HAP-1 (cell line): ENCODE measurements at regions not wholly inside any gene's neighbourhood (a gene's known extent, or its start where the extent isn't known, plus 50 kb on each side); places are given as distances from the start of the nearest gene placed in this dataset.

Experiments
- DNase-seq, 2 experiments: peaks; one replicate each; pipeline ENCODE4 v3.0.0-alpha.2; 2016 to 2020; ENCODE audit warnings: low spot score in 2 of 2
- H3K27me3 ChIP-seq: fragments of 250-450 bp; sonication (Bioruptor Pico); 2 replicates; pipeline ENCODE4 v1.5.1; 2020; ENCODE audit warnings: low read depth, mild to moderate bottlenecking, moderate library complexity
- H3K36me3 ChIP-seq: fragments of 250-450 bp; sonication (Bioruptor Pico); replicated peaks from 2 replicates; pipeline ENCODE4 v1.5.1; 2020; ENCODE audit warnings: mild to moderate bottlenecking
- H3K4me1 ChIP-seq: fragments of 250-450 bp; sonication (Bioruptor Pico); 2 replicates; pipeline ENCODE4 v1.5.1; 2020; ENCODE audit warnings: mild to moderate bottlenecking
- H3K4me3 ChIP-seq: fragments of 250-450 bp; sonication (Bioruptor Pico); 2 replicates; pipeline ENCODE4 v1.5.1; 2020; ENCODE audit warnings: mild to moderate bottlenecking, moderate library complexity
- H3K9me3 ChIP-seq: fragments of 250-450 bp; sonication (Bioruptor Pico); 2 replicates; pipeline ENCODE4 v1.5.1; 2020; ENCODE audit warnings: mild to moderate bottlenecking, moderate library complexity
- in situ Hi-C: fragments of 300-500 bp; cut with MboI; formaldehyde crosslinking; loops from 3 replicates; pipeline ENCODE4 v1.14.3; 2020; ENCODE audit warnings: low sequenced_read_pairs, inconsistent platforms, mixed read lengths

DNA sequence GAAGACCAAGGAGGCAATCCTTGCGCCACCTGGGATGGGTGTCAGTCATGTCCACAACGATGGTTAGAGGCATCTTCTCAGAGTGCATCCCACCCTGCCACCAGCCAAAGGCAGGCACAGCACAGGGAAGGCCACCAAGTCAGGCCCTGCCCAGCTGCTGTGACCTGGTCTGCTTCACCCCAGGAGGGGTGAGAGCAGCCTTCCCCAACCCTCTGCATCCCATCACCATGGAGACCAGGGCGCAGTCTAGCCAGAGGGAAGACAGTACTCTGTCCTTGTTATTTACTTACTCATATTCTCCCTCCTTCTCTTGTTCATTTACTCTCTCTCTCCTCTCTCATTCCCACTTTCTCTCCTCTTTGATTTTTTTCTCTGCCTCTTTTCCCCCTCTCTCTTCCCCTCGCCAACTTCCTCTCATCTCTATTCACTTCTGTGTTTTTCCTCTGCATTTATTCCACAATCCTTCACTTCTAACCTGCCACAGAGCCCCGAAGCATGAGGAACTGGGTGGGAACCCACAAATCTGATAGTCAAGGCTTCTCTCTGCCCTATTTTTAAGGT lies 749.4 kb downstream of the UQCRFS1 start:
- in situ Hi-C loops, result no loop called here
- DNase-seq, result no peak
- Histone ChIP-seq H3K36me3 (no peaks in the 10 kb centered on the region), H3K4me3 (no peak overlapping the region), H3K9me3 (no peaks in the 10 kb centered on the region), H3K4me1 (no peaks in the 10 kb centered on the region), H3K27me3 (no peaks in the 10 kb centered on the region)

DNA sequence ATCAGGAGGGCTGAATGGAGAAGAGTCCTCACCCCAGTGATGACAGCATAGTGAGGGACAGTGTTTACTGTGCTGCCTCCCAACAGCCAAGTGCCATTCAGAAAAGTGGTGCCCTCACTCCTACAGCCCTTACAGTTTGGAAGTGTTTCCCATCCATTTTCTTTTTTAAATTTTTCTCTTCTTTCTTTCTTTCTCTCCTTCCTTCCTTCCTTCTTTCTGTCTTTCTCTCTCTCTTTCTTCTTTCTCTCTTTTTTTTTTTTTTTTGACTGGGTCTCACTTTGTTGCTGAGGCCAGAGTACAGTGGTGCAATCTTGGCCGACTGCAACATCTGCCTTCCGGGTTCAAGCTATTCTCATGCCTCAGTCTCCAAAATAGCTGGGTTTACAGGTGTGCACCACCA lies 755.3 kb downstream of the UQCRFS1 start:
- no peak for DNase-seq
- Histone ChIP-seq H3K27me3 (no peaks in the 10 kb centered on the region), H3K4me3 (no peak overlapping the region), H3K9me3 (peaks cover 2% of the 10 kb centered on the region; the same call in 1 of the 2 replicates), H3K4me1 (no peaks in the 10 kb centered on the region), H3K36me3 (no peaks in the 10 kb centered on the region)
- in situ Hi-C loops, result no loop called here

DNA sequence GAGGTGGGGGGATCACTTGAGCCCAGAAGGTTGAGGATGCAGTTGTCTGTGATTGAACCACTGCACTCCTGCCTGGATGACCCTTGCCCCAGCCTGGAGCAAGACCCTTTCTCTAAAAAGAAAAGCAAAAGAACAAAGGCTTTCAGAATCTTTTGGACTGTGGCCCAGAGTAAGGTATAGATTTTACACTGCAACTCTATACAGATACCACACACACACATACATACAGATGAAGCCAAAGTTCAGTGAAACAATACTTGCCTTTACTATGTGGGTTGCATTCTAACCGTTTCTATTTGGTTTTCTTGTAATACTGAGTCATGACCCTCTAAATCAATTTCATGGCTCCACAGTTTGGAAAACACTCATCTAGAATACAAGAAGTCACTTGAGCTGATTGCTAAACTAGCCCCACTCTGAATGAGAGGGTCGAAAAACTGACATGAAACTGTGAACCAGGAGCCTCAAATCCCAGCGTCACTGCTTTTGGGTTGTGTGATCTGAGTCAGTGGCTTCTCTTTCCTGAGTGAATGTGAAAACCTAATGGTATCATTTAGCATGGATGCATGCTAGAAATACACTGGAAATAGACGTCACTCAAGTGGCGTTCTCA lies 756.1 kb downstream of the UQCRFS1 start:
- Histone ChIP-seq H3K9me3 (peaks cover 2% of the 10 kb centered on the region; the same call in 1 of the 2 replicates), H3K4me1 (no peaks in the 10 kb centered on the region), H3K4me3 (no peak overlapping the region), H3K27me3 (no peaks in the 10 kb centered on the region), H3K36me3 (no peaks in the 10 kb centered on the region)
- in situ Hi-C loops, result no loop called here
- DNase-seq, result no peak

DNA sequence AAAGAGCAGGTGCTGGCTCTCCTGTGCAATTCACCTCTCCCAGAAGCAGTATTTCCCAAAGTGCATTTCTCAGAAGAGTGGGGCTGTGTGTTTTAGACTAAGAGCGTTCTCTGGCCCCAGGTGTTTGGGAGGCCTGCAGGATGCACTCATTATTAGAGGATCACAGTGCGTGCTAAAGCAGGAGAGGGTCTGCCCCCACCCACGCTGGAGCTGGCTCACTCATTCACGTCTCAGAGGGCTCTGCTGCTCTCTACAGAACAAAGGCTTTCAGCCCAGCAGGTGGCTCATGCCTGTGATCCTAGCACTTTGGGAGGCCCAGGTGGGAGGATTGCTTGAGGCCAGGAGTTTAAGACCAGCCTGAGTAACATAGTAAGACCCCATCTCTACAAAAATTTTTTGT lies 756.7 kb downstream of the UQCRFS1 start:
- Histone ChIP-seq H3K4me1 (no peaks in the 10 kb centered on the region), H3K36me3 (no peaks in the 10 kb centered on the region), H3K4me3 (no peak overlapping the region), H3K9me3 (peaks cover 2% of the 10 kb centered on the region; the same call in 1 of the 2 replicates), H3K27me3 (no peaks in the 10 kb centered on the region)
- in situ Hi-C loops, result no loop called here
- DNase-seq, result no peak

DNA sequence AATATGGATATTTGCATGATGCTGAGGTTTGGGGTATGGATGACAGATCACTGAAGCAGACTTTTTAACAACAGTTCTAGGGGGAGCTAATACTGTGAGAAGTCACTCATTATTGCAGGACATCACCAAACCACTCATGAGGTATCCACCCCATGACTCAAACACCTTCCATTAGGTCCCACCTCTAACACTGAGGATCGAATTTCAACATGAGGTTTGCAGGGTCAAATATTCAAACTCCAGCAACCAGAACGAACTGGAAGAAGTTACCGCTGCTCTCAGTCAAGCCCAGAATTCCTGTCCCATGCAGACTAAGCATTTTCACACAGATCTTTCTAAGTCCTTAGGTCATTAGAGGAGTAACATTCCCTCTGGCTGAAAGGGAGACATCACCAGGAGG lies 758.9 kb downstream of the UQCRFS1 start:
- Histone ChIP-seq H3K9me3 (peaks cover 2% of the 10 kb centered on the region; the same call in 1 of the 2 replicates), H3K4me1 (no peaks in the 10 kb centered on the region), H3K4me3 (no peak overlapping the region), H3K27me3 (no peaks in the 10 kb centered on the region), H3K36me3 (no peaks in the 10 kb centered on the region)
- no peak for DNase-seq
- in situ Hi-C loops, result no loop called here

DNA sequence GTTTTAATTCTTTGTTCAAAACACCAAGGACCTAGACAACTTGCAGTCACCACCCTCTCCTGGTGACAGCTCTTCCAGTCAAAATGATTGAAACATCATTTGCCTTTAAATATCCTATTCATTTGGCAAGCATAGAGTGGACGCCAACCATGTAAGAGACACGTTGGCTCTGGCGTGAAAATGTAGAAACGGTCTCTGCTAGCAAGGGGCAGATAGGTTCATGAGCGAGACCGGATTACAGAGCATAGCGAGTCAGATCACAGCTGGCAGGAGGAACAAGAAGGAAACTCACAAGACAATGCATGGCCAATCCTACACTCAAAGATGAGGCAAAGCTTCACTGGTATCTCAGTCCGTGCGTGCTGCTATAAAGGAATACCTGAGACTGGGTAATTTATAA lies 759.5 kb downstream of the UQCRFS1 start:
- H3K27me3 ChIP-seq, result no peaks in the 10 kb centered on the region
- no peaks in the 10 kb centered on the region for H3K36me3 ChIP-seq
- no peak for DNase-seq
- peaks cover 2% of the 10 kb centered on the region; the same call in 1 of the 2 replicates for H3K9me3 ChIP-seq
- in situ Hi-C loops, result no loop called here
- H3K4me1 ChIP-seq, result no peaks in the 10 kb centered on the region
- no peak overlapping the region for H3K4me3 ChIP-seq

DNA sequence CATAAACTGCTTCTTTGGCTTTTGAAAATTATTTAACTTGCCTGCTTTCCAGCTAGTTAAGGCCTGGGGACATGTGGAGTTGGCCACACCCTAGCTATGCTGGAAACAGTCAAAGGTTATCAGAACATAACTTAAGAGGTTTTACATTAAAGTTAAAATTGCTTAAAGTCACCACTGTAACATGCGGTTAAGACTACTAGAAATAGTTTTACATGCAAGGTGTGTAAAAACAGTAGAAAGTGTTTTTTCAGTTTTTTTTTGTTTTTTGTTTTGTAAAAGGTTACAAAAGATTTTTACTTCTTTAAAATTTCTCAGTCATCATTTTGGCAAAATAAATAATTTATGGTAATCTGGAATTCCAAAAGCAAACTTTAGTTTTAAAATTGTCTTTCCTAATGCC lies 763.1 kb downstream of the UQCRFS1 start:
- Histone ChIP-seq H3K36me3 (no peaks in the 10 kb centered on the region), H3K9me3 (no peaks in the 10 kb centered on the region), H3K4me1 (no peaks in the 10 kb centered on the region), H3K4me3 (no peak overlapping the region), H3K27me3 (no peaks in the 10 kb centered on the region)
- in situ Hi-C loops, result no loop called here
- no peak for DNase-seq

DNA sequence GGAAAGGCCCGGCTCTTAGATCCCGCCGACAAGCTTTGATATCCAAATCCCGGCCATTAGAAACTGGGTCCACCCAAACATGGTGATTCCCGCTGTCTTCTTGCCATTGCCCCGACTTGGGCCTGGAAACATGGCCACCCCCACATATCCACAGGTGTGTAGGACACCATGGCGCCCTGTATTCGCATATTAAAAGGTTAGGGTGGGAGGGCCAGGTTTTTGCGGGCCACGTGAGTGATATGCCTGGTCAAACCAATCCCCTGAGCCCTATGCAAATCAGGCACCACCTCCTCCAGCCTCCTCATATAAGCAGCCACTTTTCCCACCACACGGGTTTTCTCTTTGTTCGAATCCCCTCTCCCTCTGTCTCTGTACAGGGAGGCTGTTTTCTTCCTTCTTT lies 766.4 kb downstream of the UQCRFS1 start:
- Histone ChIP-seq H3K27me3 (no peaks in the 10 kb centered on the region), H3K36me3 (no peaks in the 10 kb centered on the region), H3K4me3 (no peak overlapping the region), H3K4me1 (no peaks in the 10 kb centered on the region), H3K9me3 (no peaks in the 10 kb centered on the region)
- in situ Hi-C loops, result no loop called here
- DNase-seq, result no peak

DNA sequence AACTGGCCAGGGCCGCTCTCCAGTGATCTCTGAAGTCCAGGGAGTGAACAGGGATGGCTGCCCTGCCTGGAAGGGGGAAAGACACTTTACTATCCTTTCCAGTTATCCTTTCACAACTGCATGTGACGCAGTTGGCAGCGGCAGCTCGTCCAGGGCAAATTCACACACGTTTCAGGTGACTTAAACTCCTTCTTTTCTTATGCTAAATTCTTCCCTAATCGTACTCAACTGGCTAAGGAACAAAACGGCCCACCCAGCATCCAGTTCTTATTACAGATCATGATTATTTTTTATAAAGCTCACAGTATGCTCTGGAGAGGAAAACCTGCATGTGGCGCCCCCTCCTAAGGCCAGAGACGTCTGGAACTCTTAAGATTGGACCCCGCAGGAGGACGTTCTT lies 767.1 kb downstream of the UQCRFS1 start:
- Histone ChIP-seq H3K27me3 (no peaks in the 10 kb centered on the region), H3K4me1 (no peaks in the 10 kb centered on the region), H3K4me3 (no peak overlapping the region), H3K9me3 (no peaks in the 10 kb centered on the region), H3K36me3 (no peaks in the 10 kb centered on the region)
- in situ Hi-C loops, result no loop called here
- no peak for DNase-seq

DNA sequence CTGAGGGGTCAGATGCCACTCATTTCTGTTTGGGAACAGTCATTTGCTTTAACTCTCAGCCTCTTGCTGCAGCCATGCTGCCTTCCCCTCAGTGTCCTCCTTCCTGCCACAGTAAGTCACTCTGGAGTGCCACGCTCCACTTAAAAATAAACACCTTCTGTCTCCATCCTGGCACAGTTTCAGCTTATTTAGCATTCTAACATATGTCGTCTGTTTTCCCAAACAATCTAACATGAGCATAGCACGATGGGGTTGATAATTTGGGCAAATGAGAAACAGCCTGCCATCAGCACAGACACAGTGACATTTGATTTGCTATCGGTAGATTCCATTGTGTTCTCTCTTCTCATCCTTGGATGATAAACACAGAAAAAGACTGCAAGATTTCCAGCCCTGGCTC lies 768.6 kb downstream of the UQCRFS1 start:
- no peak overlapping the region for H3K4me3 ChIP-seq
- no peaks in the 10 kb centered on the region for H3K4me1 ChIP-seq
- in situ Hi-C loops, result no loop called here
- no peaks in the 10 kb centered on the region for H3K27me3 ChIP-seq
- H3K9me3 ChIP-seq, result no peaks in the 10 kb centered on the region; the same call in 1 of the 2 replicates
- DNase-seq, result no peak
- no peaks in the 10 kb centered on the region for H3K36me3 ChIP-seq

DNA sequence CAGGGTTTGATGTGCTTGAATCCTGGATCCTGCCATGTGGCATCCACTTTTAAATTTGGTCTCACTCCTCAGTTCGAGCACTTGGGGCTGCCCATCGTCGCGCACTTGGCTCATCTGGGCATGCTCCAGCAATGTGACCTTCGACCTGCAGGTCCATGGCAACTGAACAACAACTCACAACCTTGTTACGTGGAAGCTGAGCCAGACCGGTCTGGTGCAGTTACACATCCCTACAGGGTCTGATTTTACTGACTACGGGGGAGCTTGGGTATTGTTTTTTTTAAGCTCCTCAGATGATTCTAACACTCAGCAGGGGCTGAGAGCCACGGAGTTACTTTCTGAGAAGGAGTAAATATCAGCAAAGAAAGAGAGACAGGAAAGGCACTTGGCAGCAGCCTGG lies 769.6 kb downstream of the UQCRFS1 start:
- in situ Hi-C loops, result no loop called here
- Histone ChIP-seq H3K36me3 (no peaks in the 10 kb centered on the region), H3K4me3 (no peak overlapping the region), H3K27me3 (no peaks in the 10 kb centered on the region), H3K9me3 (no peaks in the 10 kb centered on the region; the same call in 1 of the 2 replicates), H3K4me1 (no peaks in the 10 kb centered on the region)
- DNase-seq, result no peak

DNA sequence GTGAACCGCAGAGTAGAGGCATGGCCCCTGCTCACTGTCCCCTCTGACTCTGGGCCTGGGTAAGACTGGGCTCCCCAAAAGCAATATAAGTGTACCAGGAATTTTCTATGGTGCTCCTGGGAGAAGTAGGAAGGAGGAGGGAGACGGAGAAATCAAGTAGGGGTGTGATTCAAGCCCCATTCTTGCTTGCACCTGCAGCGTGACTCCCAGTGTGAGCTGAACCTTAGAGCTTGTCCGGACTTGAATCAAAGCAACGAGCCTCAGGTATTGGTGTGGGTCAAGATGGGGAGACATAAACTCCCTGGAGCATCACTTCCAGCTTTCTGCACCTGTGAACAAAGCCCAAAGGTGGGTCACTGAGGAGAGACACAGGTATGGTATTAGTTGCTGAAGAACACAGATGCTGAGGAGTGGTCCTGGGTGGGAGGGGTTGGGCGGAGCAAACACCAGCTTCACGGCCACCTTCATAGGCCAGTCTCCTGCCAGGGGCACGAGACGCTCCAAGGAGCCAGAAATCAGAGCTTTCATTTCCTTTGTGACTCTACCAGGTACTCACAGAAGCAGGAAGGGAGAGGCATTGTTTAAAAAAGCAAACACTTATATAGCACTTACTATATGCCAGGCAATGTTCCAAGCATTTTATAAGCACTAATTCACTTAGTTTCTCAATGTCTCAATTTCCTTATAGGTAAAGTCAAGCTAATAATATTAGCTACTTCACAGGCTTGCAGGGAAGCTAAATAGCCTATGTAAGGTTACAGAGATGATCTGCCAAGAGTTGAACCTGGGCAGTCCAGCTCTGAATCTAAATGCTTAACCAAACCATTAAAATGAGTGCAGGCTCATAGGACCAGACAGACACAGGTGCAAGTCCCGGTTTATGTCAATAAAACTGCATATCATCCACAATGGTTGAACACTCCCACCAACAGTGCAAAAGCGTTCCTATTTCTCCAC lies 775.3 kb downstream of the UQCRFS1 start:
- H3K4me3 ChIP-seq, result no peak overlapping the region
- in situ Hi-C loops, result no loop called here
- DNase-seq, result no peak
- no peaks in the 10 kb centered on the region; the same call in 1 of the 2 replicates for H3K9me3 ChIP-seq
- H3K36me3 ChIP-seq, result no peaks in the 10 kb centered on the region
- H3K27me3 ChIP-seq, result no peaks in the 10 kb centered on the region
- H3K4me1 ChIP-seq, result no peaks in the 10 kb centered on the region

DNA sequence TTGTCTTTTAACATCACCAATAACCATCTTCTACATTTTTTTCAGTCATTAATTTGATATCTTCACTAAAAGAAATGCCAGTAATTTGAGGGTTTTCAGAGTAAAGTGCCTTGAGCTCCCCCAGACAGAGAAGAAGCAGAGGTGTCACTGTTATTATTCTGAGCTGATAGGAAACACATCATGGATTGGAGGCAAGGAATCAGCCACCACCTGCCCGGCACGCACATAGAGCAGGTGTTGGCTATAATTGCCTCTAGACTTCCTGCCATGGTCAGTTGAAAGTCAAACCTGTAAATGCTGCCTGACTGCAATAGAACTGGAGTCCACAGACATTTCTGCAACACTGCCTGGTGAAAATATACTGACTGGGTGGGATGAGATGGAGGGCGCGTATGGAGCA lies 776.6 kb downstream of the UQCRFS1 start:
- no peaks in the 10 kb centered on the region for H3K36me3 ChIP-seq
- in situ Hi-C loops, result no loop called here
- no peaks in the 10 kb centered on the region; the same call in 1 of the 2 replicates for H3K9me3 ChIP-seq
- no peaks in the 10 kb centered on the region for H3K27me3 ChIP-seq
- H3K4me3 ChIP-seq, result no peak overlapping the region
- no peak for DNase-seq
- H3K4me1 ChIP-seq, result no peaks in the 10 kb centered on the region
